ENCODE measurements at regions not wholly inside any gene's neighbourhood (a gene's known extent, or its start where the extent isn't known, plus 50 kb on each side); places are given as distances from the start of the nearest gene placed in this dataset.
"Not testable (repeated sequence)": the region's sequence is repeated elsewhere in the genome, so short reads cannot be mapped to it uniquely, and the experiment has no call there.

DNA sequence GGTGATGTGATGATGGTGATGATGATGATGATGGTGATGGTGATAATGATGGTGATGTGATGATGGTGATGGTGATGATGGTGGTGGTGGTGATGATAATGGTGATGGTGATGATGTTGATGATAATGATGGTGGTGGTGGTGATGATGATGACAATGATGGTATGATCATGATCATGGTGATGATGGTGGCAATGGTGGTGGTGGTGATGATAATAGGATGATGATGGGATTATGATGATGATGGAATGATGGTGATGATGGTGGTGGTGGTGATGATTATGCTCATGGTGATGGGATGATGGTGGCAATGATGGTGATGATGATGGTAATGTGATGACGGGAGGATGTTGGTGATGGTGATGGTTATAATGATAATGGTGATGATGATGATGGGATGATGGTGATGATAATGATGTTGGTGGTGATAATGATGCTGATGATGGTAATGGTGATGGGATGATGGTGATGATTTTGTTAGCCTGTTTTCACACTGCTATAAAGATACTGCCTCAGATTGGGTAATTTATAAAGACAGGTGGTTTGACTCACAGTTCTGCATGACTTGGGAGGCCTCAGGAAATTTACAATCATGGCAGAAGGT, 314.8 kb upstream of the SFSWAP start:
- Histone ChIP-seq H4K20me1 (no peaks in the 10 kb centered on the region), H3K4me3 (no peak overlapping the region), H3K27me3 (no peaks in the 10 kb centered on the region), H3K4me1 (no peaks in the 10 kb centered on the region), H3K4me2 (no peak overlapping the region), H3K9ac (no peak overlapping the region), H3K36me3 (no peaks in the 10 kb centered on the region), H3K9me3 (peaks cover 37% of the 10 kb centered on the region), H3K27ac (no peak overlapping the region)
- TF ChIP-seq Cebpa-rat (IDR thresholded peaks at IDR 0.05) = no peak

GRCh38 chr12:131397493-131398181, 313.3 kb upstream of the SFSWAP start:
- TF ChIP-seq Cebpa-rat (IDR thresholded peaks at IDR 0.05) = no peak
- Histone ChIP-seq H4K20me1 (no peaks in the 10 kb centered on the region), H3K4me1 (no peaks in the 10 kb centered on the region), H3K4me2 (no peak overlapping the region), H3K27me3 (no peaks in the 10 kb centered on the region), H3K27ac (no peak overlapping the region), H3K9me3 (peaks cover 37% of the 10 kb centered on the region), H3K36me3 (no peaks in the 10 kb centered on the region), H3K4me3 (no peak overlapping the region), H3K9ac (no peak overlapping the region)

- Histone ChIP-seq H3K4me1 (no peaks in the 10 kb centered on the region), H4K20me1 (no peaks in the 10 kb centered on the region), H3K36me3 (no peaks in the 10 kb centered on the region), H3K4me2 (no peak overlapping the region), H3K27ac (no peak overlapping the region), H3K4me3 (no peak overlapping the region), H3K27me3 (no peaks in the 10 kb centered on the region), H3K9me3 (peaks cover 37% of the 10 kb centered on the region), H3K9ac (no peak overlapping the region)
- TF ChIP-seq Cebpa-rat (IDR thresholded peaks at IDR 0.05) = no peak
Observed at GRCh38 chr12:131399000-131399399, 311.9 kb upstream of the SFSWAP start.

- H3K4me1 ChIP-seq, H3K27ac ChIP-seq, H3K36me3 ChIP-seq, H3K4me3 ChIP-seq, H3K27me3 ChIP-seq, H3K9ac ChIP-seq, H3K4me2 ChIP-seq, H4K20me1 ChIP-seq: not testable (repeated sequence)
- peaks cover 36% of the 10 kb centered on the region for H3K9me3 ChIP-seq
Observed at GRCh38 chr12:131400668-131401294, 310.1 kb upstream of the SFSWAP start.

DNA sequence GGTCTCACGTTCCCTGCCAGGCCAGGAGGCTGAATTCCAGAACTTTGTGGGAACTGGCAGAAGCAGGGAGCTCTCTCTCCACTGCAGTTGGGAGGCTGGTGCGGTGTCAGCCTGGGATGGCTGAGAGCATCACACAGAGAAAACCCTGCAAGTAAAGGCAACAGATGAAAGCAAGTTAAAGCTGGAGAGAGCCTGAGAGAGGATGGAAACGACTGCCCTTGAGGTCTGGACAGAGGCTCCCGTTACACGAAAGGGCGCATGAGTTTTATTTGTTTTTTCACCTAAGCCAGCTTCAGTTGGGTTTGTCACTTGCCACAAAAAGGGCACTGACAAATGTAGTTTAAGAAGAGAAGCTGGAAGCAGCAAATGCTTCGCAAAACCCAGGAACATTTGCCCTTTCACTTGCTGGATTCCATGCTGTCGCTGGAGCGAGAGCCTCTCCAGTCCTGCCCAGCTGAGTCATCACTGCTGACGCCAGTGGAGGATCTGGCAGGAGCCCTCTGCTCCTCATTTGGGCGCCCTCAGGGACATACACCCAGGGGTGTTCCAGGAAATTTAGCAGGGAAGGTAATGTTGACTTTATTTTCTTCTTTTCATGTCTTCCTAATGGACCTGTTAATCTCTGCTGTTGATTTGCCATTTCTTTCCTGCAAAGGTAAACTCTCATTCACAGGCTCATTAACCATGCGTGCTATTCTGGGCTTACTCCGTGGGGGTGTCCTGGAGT, 308.8 kb upstream of the SFSWAP start:
- H3K27ac ChIP-seq, H3K27me3 ChIP-seq: not testable (repeated sequence)

GRCh38 chr12:131402781-131403396, 308.0 kb upstream of the SFSWAP start:
- Histone ChIP-seq H3K4me2 (no peak overlapping the region), H3K4me1 (peaks cover 10% of the 10 kb centered on the region), H3K9ac (no peak overlapping the region), H3K9me3 (peaks cover 15% of the 10 kb centered on the region), H3K4me3 (no peak overlapping the region), H3K27me3 (no peaks in the 10 kb centered on the region), H3K27ac (no peak overlapping the region), H3K36me3 (no peaks in the 10 kb centered on the region), H4K20me1 (no peaks in the 10 kb centered on the region)
- no peak for TF ChIP-seq Cebpa-rat (IDR thresholded peaks at IDR 0.05)

More for the DNA sequence above, 308.8 kb upstream of the SFSWAP start:
- H3K4me1 ChIP-seq, H3K36me3 ChIP-seq, H3K4me2 ChIP-seq, H3K9ac ChIP-seq, H4K20me1 ChIP-seq, H3K4me3 ChIP-seq: not testable (repeated sequence)
- peaks cover 24% of the 10 kb centered on the region for H3K9me3 ChIP-seq

DNA sequence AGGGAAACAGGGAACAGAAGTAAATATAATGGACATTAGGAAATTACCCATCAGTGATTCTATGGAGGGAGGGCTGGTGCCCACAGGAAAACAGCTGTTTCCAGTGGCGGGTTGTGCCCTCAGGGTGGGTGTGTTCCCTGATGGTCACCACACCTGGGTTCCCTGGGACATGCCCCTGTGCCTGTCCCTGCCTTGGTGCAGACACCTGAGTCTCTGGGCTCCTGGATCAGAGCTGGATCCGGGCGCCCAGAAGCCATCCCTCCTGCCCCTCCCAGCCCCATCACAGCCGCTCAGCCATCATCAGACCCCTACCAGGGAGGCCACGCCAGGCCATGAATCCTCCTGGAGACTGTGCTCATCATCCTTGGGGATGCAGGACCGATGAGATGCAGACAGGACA, 307.2 kb upstream of the SFSWAP start:
- Histone ChIP-seq H3K4me3 (no peak overlapping the region), H4K20me1 (no peaks in the 10 kb centered on the region), H3K4me1 (peaks cover 10% of the 10 kb centered on the region), H3K9me3 (peaks cover 8% of the 10 kb centered on the region), H3K27me3 (no peaks in the 10 kb centered on the region), H3K27ac (no peak overlapping the region), H3K36me3 (no peaks in the 10 kb centered on the region), H3K9ac (no peak overlapping the region), H3K4me2 (no peak overlapping the region)
- no peak for TF ChIP-seq Cebpa-rat (IDR thresholded peaks at IDR 0.05)

GRCh38 chr12:131404705-131405104, 306.2 kb upstream of the SFSWAP start:
- no peaks in the 10 kb centered on the region for H3K36me3 ChIP-seq
- no peaks in the 10 kb centered on the region for H4K20me1 ChIP-seq
- TF ChIP-seq Cebpa-rat (IDR thresholded peaks at IDR 0.05) = no peak
- H3K27ac ChIP-seq = no peak overlapping the region
- H3K4me2 ChIP-seq = no peak overlapping the region
- H3K4me1 ChIP-seq = peaks cover 10% of the 10 kb centered on the region
- H3K9ac ChIP-seq = no peak overlapping the region
- no peaks in the 10 kb centered on the region for H3K9me3 ChIP-seq
- no peak overlapping the region for H3K4me3 ChIP-seq
- H3K27me3 ChIP-seq = no peaks in the 10 kb centered on the region

GRCh38 chr12:131407221-131408035, 303.5 kb upstream of the SFSWAP start:
- no peak for TF ChIP-seq Cebpa-rat (IDR thresholded peaks at IDR 0.05)
- Histone ChIP-seq H3K27me3 (no peaks in the 10 kb centered on the region), H3K36me3 (no peaks in the 10 kb centered on the region), H3K9me3 (no peaks in the 10 kb centered on the region), H3K4me2 (peak overlapping the region; percentile 27), H3K9ac (no peak overlapping the region), H3K4me1 (peaks cover 10% of the 10 kb centered on the region), H3K4me3 (no peak overlapping the region), H3K27ac (no peak overlapping the region), H4K20me1 (no peaks in the 10 kb centered on the region)

Measured in BLaER1 (cell line).